Right lobe of liver (tissue), 4 donors: ENCODE measurements at regions not wholly inside any gene's neighbourhood (a gene's known extent, or its start where the extent isn't known, plus 50 kb on each side); places are given as distances from the start of the nearest gene placed in this dataset.

Experiments used
- POLR2A ChIP-seq: fragments of 450-650 bp; IDR thresholded peaks from one replicate; pipeline ENCODE4 v1.6.1; 2017; ENCODE audit warnings: antibody characterized with exemption, mild to moderate bottlenecking
- TF ChIP-seq, protein P1 (sequence below), 4 donors: fragments of 200-600 bp in 3 of 4; fragments of 450-650 bp in 1 of 4; IDR thresholded peaks; one replicate each; pipeline versions ENCODE4 v1.5.1 to v1.8.0; 2016 to 2022; ENCODE audit warnings: antibody characterized with exemption in 4 of 4, mild to moderate bottlenecking in 2 of 4
- donor health status: DM: no; HTN: no; CAD: no.
- donor health status: DM: no; HTN: no; CAD: no.
- donor health status: DM: no; HTN: yes; CAD: no.

DNA sequence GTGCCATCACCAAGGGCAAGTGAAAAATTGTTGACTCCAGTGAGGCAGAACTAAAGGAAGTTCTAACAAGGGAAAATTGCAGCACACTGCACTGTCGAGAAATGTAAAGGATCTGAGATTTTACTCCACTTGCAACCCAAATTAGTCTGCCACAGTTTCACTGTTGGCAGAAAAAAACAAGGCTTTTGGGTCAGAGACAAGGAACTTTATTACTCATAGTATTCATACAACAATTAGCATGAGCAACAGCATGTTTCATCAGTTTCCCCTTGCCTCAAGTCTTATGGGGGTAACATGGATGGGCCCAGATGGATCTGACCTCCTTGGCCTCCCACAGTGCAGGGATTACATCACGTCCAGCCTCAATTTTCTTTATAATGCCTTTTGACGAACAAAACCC, 125.3 kb downstream of the LTN1 start:
- TF ChIP-seq, protein P1, sequence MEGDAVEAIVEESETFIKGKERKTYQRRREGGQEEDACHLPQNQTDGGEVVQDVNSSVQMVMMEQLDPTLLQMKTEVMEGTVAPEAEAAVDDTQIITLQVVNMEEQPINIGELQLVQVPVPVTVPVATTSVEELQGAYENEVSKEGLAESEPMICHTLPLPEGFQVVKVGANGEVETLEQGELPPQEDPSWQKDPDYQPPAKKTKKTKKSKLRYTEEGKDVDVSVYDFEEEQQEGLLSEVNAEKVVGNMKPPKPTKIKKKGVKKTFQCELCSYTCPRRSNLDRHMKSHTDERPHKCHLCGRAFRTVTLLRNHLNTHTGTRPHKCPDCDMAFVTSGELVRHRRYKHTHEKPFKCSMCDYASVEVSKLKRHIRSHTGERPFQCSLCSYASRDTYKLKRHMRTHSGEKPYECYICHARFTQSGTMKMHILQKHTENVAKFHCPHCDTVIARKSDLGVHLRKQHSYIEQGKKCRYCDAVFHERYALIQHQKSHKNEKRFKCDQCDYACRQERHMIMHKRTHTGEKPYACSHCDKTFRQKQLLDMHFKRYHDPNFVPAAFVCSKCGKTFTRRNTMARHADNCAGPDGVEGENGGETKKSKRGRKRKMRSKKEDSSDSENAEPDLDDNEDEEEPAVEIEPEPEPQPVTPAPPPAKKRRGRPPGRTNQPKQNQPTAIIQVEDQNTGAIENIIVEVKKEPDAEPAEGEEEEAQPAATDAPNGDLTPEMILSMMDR (IDR thresholded peaks at IDR 0.05), result no peak
- no peak for TF ChIP-seq POLR2A
